Prostate gland (tissue), 2 donors: ENCODE measurements at regions not wholly inside any gene's neighbourhood (a gene's known extent, or its start where the extent isn't known, plus 50 kb on each side); places are given as distances from the start of the nearest gene placed in this dataset.

ENCODE experiments used
- CTCF ChIP-seq, 4 experiments: fragments of 200-600 bp in 2 of 4; fragments of 450-650 bp in 2 of 4; sonication (generic) in 2 of 4; IDR thresholded peaks; 1 replicate in 3 of 4; 2 replicates in 1 of 4; pipeline ENCODE4 v1.5.1; 2016 to 2019; ENCODE audit warnings: antibody characterized with exemption in 4 of 4, mild to moderate bottlenecking in 2 of 4, moderate library complexity in 2 of 4
- POLR2A ChIP-seq: fragments of 450-650 bp; IDR thresholded peaks from one replicate; pipeline ENCODE4 v1.6.1; 2016; ENCODE audit warnings: antibody characterized with exemption, mild to moderate bottlenecking
- POLR2AphosphoS5 ChIP-seq: sonication (generic); formaldehyde crosslinking; IDR thresholded peaks from one replicate; pipeline ENCODE4 v1.6.1; 2017; ENCODE audit warnings: antibody characterized with exemption

DNA sequence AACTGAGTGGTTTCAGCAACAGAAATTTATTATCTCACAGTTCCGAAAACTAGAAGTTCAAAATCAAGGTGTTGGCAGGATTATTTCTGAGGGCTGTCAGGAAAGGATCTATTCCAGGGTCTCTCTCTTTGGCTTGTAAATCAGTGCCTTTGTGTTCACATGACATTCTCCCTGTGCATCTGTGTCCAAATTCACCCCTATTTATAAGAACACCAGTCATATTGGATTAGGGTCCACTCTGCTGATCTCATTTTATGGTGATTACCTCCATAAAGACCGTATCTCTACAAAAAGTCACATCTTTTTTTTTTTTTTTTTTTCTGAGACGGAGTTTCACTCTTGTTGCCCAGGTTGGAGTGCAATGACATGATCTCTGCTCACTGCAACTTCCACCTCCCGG lies 68.6 kb upstream of the MARCKS start:
- TF ChIP-seq CTCF (IDR thresholded peaks at IDR 0.05) (no peak), POLR2A (no peak), POLR2AphosphoS5 (no peak)
